ENCODE measurements at regions not wholly inside any gene's neighbourhood (a gene's known extent, or its start where the extent isn't known, plus 50 kb on each side); places are given as distances from the start of the nearest gene placed in this dataset.

DNA sequence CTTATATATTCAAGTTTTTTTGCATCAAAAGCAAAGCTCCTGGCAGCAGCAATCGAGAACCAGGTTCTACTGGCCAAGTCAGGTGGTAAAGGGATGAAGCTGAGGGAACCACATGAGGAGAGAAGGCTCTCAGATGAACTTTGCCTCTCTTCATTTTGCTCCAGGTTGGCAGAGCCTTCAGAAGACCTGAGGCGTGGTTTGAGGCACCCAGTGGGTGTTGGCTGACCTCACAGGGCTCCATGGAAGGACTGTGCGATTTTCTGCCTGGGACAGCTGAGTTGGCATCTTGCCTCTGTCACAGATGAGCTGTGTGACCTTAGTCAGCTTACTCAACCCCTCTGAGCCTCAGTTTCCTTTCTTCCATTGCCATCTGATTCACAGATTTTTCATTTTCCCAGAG, 89.0 kb downstream of the INSIG2 start:
- FAIRE-seq, result no peak

GRCh38 chr2:118176601-118177000, 88.3 kb downstream of the INSIG2 start:
- no peak for FAIRE-seq

DNA sequence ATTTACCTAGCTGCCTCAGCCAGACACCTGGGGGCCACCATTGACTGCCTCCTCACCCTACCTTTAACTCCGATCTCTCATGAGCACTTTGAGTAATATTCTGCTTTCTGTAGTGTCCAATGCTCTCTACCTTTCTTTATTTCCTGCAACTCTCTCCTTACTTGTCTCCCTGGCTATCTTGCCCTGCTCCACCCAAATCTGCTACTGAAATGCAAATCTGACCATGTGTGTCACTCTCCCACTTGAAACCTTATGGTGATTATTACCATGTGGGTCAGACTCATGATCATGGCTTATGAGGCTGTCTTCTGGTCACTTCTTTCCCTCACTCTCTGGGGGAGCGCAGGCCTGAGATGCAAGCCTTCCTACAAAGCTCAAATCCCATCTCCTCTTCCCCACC, 83.3 kb downstream of the INSIG2 start:
- FAIRE-seq, result no peak

DNA sequence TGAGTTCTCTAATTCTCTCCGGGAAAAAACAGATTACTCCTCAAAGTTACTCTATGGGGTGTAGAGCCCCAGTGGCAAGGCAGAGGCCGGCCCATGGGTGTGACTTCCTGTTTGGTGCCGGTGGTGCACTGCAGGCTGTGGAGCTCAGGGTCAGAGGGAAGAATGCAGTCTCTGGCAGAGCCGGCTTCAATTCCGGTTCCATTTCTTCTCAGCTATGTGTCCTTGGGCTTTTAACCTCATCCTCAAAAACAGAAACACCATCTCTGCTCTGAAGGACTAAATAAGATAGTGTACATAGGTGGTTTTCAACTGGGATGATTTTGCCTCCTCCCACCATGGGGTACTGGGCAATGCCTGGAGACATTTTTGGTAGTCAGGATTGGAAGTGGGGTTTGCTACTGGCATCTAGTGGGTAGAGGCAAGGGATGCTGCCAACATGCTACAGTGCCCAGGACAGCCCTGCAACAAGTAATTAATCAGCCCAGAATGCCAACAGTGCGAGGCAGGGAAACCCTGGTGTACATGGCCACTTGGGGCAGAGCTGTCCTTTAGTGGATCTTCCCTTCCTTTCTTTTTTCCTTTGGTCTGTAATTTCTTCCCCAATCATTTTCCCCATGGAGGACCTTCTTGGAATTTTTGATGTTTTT, 81.2 kb downstream of the INSIG2 start:
- no peak for FAIRE-seq

DNA sequence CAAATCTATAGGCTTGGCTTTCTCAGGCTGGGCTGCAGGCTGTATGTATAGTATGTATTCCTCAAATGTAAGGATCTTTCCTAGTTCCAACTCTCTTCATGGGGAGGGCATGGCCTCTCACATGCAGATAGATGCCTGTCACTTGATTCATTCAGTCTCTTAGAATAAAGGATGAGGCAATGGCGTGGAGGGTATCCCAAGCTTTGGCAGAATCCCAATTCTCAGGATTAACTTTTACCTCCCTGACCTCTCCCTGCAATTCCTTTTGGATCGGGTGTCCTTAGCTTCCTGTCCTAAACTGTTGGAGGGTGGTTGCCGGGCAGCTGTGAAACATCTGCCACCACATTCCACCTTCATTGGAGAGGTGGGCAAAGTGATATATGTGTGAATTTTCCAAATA, 80.3 kb downstream of the INSIG2 start:
- no peak for FAIRE-seq

DNA sequence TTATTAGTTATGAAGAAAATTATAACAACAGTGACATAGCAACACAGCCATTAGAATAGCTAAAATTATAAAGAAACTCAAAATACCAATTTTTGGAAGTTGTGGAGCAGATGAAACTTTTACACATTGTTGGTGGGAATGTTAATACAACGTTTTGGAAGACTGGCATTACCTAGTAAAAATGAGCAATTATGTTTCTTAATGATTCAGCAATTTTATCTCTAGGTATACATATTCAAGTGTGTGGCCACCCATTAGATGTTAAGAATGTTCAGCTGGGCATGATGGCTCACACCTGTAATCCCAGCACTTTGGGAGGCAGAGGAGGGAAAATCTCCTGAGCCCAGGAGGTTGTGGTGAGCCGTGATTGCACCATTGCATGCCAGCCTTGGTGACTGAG, 78.8 kb downstream of the INSIG2 start:
- no peak for FAIRE-seq

GRCh38 chr2:118166242-118166641, 78.0 kb downstream of the INSIG2 start:
- FAIRE-seq, result no peak

DNA sequence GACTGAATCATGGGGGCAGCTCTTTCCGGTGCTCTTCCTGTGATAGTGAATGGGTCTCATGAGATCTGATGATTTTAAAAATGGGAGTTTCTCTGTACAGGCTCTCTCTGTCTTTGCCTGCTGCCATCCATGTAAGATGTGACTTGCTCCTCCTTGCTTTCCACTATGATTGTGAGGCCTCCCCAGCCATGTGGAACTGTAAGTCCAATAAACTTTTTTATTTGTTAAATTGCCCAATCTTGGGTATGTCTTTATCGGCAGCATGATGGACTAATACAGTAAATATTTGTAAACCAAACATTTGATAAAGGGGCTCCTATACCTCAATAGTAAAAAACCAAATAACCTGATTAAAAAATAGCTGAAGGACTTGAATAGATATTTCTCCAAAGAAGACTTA, 77.3 kb downstream of the INSIG2 start:
- FAIRE-seq, result no peak
